Left lobe of liver (tissue), 2 donors: ENCODE measurements at regions not wholly inside any gene's neighbourhood (a gene's known extent, or its start where the extent isn't known, plus 50 kb on each side); places are given as distances from the start of the nearest gene placed in this dataset.
A peak's percentile ranks its signal among the peaks of the same experiment; 100 is the strongest.

Experiments used
- ATAC-seq: fragments of 200-7000 bp; cut with Tn5 transposase; one replicate; pipeline ENCODE4 v1.9.1; 2020; ENCODE audit warnings: mild to moderate bottlenecking, moderate library complexity
- DNase-seq: peaks from one replicate; pipeline ENCODE4 v3.0.0-alpha.2; 2020; ENCODE audit warnings: low spot score
- donor health status: DM: no; HTN: no; CAD: no; lungs with moderate emphysema.
- donor health status: DM: no; HTN: yes; CAD: no.

GRCh38 chr2:212945526-212945925, 205.9 kb downstream of the IKZF2 start:
- DNase-seq (no peak), ATAC-seq (no peak)

GRCh38 chr2:212943351-212943750, 208.1 kb downstream of the IKZF2 start:
- DNase-seq = no peak

GRCh38 chr2:212941361-212941760, 210.1 kb downstream of the IKZF2 start:
- ATAC-seq (no peak), DNase-seq (no peak)

More at GRCh38 chr2:212943351-212943750, 208.1 kb downstream of the IKZF2 start:
- ATAC-seq = no peak

GRCh38 chr2:212940816-212941215, 210.6 kb downstream of the IKZF2 start:
- ATAC-seq = peak; percentile 77
- DNase-seq = peak; percentile 49

- peak; percentile 90 for ATAC-seq
- peak; percentile 67 for DNase-seq
Measured at GRCh38 chr2:212939777-212940531, 211.5 kb downstream of the IKZF2 start.

- ATAC-seq (no peak), DNase-seq (no peak)
Measured at GRCh38 chr2:212938144-212938793, 213.1 kb downstream of the IKZF2 start.

GRCh38 chr2:212936572-212936971, 214.8 kb downstream of the IKZF2 start:
- DNase-seq (no peak), ATAC-seq (no peak)

GRCh38 chr2:212935752-212936151, 215.7 kb downstream of the IKZF2 start:
- no peak for DNase-seq
- no peak for ATAC-seq

GRCh38 chr2:212931271-212931670, 220.1 kb downstream of the IKZF2 start:
- ATAC-seq (no peak), DNase-seq (no peak)

- ATAC-seq = no peak
- DNase-seq = no peak
Measured at GRCh38 chr2:212930556-212931260, 220.7 kb downstream of the IKZF2 start.

- DNase-seq (peak; percentile 49), ATAC-seq (peak; percentile 76)
Measured at GRCh38 chr2:212929971-212930370, 221.4 kb downstream of the IKZF2 start.

- ATAC-seq = no peak
- no peak for DNase-seq
Measured at GRCh38 chr2:212929116-212929515, 222.3 kb downstream of the IKZF2 start.

GRCh38 chr2:212928681-212929080, 222.7 kb downstream of the IKZF2 start:
- ATAC-seq = peak; percentile 73
- DNase-seq = no peak

- no peak for ATAC-seq
Measured at GRCh38 chr2:212926940-212927339, 224.5 kb downstream of the IKZF2 start.

GRCh38 chr2:212923393-212923792, 228.0 kb downstream of the IKZF2 start:
- DNase-seq (no peak), ATAC-seq (peak; percentile 64)

More at GRCh38 chr2:212926940-212927339, 224.5 kb downstream of the IKZF2 start:
- no peak for DNase-seq

- ATAC-seq (no peak), DNase-seq (no peak)
Measured at GRCh38 chr2:212922701-212923100, 228.7 kb downstream of the IKZF2 start.

- no peak for ATAC-seq
Measured at GRCh38 chr2:212921711-212922110, 229.7 kb downstream of the IKZF2 start.

GRCh38 chr2:212921061-212921460, 230.4 kb downstream of the IKZF2 start:
- no peak for DNase-seq
- no peak for ATAC-seq

More at GRCh38 chr2:212921711-212922110, 229.7 kb downstream of the IKZF2 start:
- no peak for DNase-seq

GRCh38 chr2:212919238-212919637, 232.2 kb downstream of the IKZF2 start:
- ATAC-seq (peak; percentile 23), DNase-seq (no peak)

GRCh38 chr2:212918336-212918735, 233.1 kb downstream of the IKZF2 start:
- DNase-seq = no peak
- no peak for ATAC-seq

GRCh38 chr2:212915121-212915782, 236.2 kb downstream of the IKZF2 start:
- DNase-seq (no peak), ATAC-seq (peak; percentile 72)
